Caco-2 (cell line): ENCODE measurements at regions not wholly inside any gene's neighbourhood (a gene's known extent, or its start where the extent isn't known, plus 50 kb on each side); places are given as distances from the start of the nearest gene placed in this dataset.
"Not testable (repeated sequence)": the region's sequence is repeated elsewhere in the genome, so short reads cannot be mapped to it uniquely, and the experiment has no call there.

ENCODE experiments used
- BruUV-seq: library from RNA; stranded (reverse); fragments of 400-500 nt; replicated peaks from 2 replicates; lab custom pipeline; 2021; lab: Mats Ljungman, UMichigan
- CTCF ChIA-PET: fragments of 300-600 bp; sonication (Branson Sonifier 250); formaldehyde crosslinking; loops from one replicate; lab custom pipeline; 2022; ENCODE audit warnings: antibody characterized with exemption; lab: Charles Lee
- POLR2A ChIA-PET: fragments of 300-600 bp; sonication (Branson Sonifier 250); formaldehyde crosslinking; loops from one replicate; lab custom pipeline; 2022; ENCODE audit warnings: antibody characterized with exemption; lab: Charles Lee
- DNase-seq, 2 experiments: peaks; one replicate each; pipeline versions ENCODE4 v3.0.0 to v3.0.0-alpha.2; 2020 to 2022
- H3K27me3 ChIP-seq: replicated peaks from 2 replicates; pipeline ENCODE4 v1.6.0; 2011; ENCODE audit warnings: low read length; ENCODE audit not compliant: control insufficient read depth, insufficient read depth
- H3K36me3 ChIP-seq: 2 replicates; pipeline ENCODE4 v1.5.1; 2011; ENCODE audit warnings: low read length; ENCODE audit not compliant: control insufficient read depth, insufficient read depth
- H3K4me1 ChIP-seq: fragments of 250-450 bp; sonication (Bioruptor Pico); 2 replicates; pipeline ENCODE4 v1.5.1; 2020; ENCODE audit warnings: mild to moderate bottlenecking
- H3K4me3 ChIP-seq: 2 replicates; pipeline ENCODE4 v1.5.1; 2011; ENCODE audit warnings: low read depth, mild to moderate bottlenecking, control low read depth, low read length
- H3K9me3 ChIP-seq: fragments of 250-450 bp; sonication (Bioruptor Pico); 2 replicates; pipeline ENCODE4 v1.5.1; 2020; ENCODE audit warnings: mild to moderate bottlenecking, moderate library complexity
- H3K27ac Mint-ChIP-seq: one replicate; pipeline ENCODE4 v1.8.0; 2022; ENCODE audit warnings: mixed read lengths; ENCODE audit not compliant: unreplicated experiment
- H3K27me3 Mint-ChIP-seq: one replicate; pipeline ENCODE4 v1.8.0; 2022; ENCODE audit warnings: mixed read lengths; ENCODE audit not compliant: insufficient read depth, unreplicated experiment
- H3K36me3 Mint-ChIP-seq: one replicate; pipeline ENCODE4 v1.8.0; 2022; ENCODE audit warnings: mild to moderate bottlenecking, mixed read lengths; ENCODE audit not compliant: insufficient read depth, unreplicated experiment
- H3K4me1 Mint-ChIP-seq: one replicate; pipeline ENCODE4 v1.8.0; 2022; ENCODE audit warnings: low read depth, mixed read lengths; ENCODE audit not compliant: unreplicated experiment
- H3K4me3 Mint-ChIP-seq: one replicate; pipeline ENCODE4 v1.8.0; 2022; ENCODE audit warnings: mild to moderate bottlenecking, moderate library complexity, mixed read lengths; ENCODE audit not compliant: unreplicated experiment
- H3K9me3 Mint-ChIP-seq: one replicate; pipeline ENCODE4 v1.8.0; 2022; ENCODE audit warnings: mixed read lengths; ENCODE audit not compliant: unreplicated experiment
- intact Hi-C: fragments of 100-400 bp; cut with micrococcal nuclease; formaldehyde crosslinking; loops from one replicate; pipeline ENCODE4 v1.10.0; 2022; ENCODE audit not compliant: unreplicated experiment

GRCh38 chr7:32669173-32669870 is 174.0 kb downstream of the AVL9 start:
- CTCF ChIA-PET, H3K9me3 ChIP-seq, DNase-seq, H3K36me3 Mint-ChIP-seq, H3K9me3 Mint-ChIP-seq, H3K36me3 ChIP-seq, BruUV-seq, H3K4me3 Mint-ChIP-seq, H3K4me3 ChIP-seq, H3K27me3 ChIP-seq, H3K27me3 Mint-ChIP-seq, intact Hi-C loops, POLR2A ChIA-PET: not testable (repeated sequence)
- H3K4me1 ChIP-seq, result peaks cover 13% of the 10 kb centered on the region
- peak overlapping the region; percentile 82 for H3K27ac Mint-ChIP-seq
- H3K4me1 Mint-ChIP-seq, result peaks cover 27% of the 10 kb centered on the region

- H3K4me1 ChIP-seq, result peaks cover 13% of the 10 kb centered on the region
- H3K27ac Mint-ChIP-seq, result peak overlapping the region; percentile 65
These were observed 173.3 kb downstream of the AVL9 start for GRCh38 chr7:32668387-32669097.

GRCh38 chr7:32667586-32667985 is 172.3 kb downstream of the AVL9 start:
- H3K27me3 ChIP-seq, H3K36me3 ChIP-seq, H3K4me3 ChIP-seq, CTCF ChIA-PET, H3K36me3 Mint-ChIP-seq, intact Hi-C loops, POLR2A ChIA-PET, BruUV-seq, H3K4me3 Mint-ChIP-seq, H3K9me3 Mint-ChIP-seq, H3K27me3 Mint-ChIP-seq, H3K9me3 ChIP-seq, H3K27ac Mint-ChIP-seq, DNase-seq: not testable (repeated sequence)
- peaks cover 27% of the 10 kb centered on the region for H3K4me1 Mint-ChIP-seq
- H3K4me1 ChIP-seq, result peaks cover 13% of the 10 kb centered on the region

More at GRCh38 chr7:32668387-32669097, 173.3 kb downstream of the AVL9 start:
- CTCF ChIA-PET, H3K9me3 Mint-ChIP-seq, H3K27me3 ChIP-seq, H3K36me3 ChIP-seq, intact Hi-C loops, DNase-seq, H3K27me3 Mint-ChIP-seq, POLR2A ChIA-PET, H3K4me3 ChIP-seq, BruUV-seq, H3K9me3 ChIP-seq, H3K4me3 Mint-ChIP-seq, H3K36me3 Mint-ChIP-seq: not testable (repeated sequence)
- peaks cover 27% of the 10 kb centered on the region for H3K4me1 Mint-ChIP-seq

GRCh38 chr7:32663805-32664211 is 168.5 kb downstream of the AVL9 start:
- H3K36me3 ChIP-seq, H3K9me3 ChIP-seq, H3K36me3 Mint-ChIP-seq, H3K27me3 ChIP-seq, H3K4me3 ChIP-seq, intact Hi-C loops, H3K4me1 ChIP-seq, POLR2A ChIA-PET, DNase-seq, CTCF ChIA-PET, H3K9me3 Mint-ChIP-seq, BruUV-seq, H3K27ac Mint-ChIP-seq, H3K4me3 Mint-ChIP-seq: not testable (repeated sequence)
- Mint-ChIP-seq H3K4me1 (peaks cover 11% of the 10 kb centered on the region), H3K27me3 (peaks cover 11% of the 10 kb centered on the region)

- BruUV-seq, H3K27me3 ChIP-seq, H3K9me3 ChIP-seq, intact Hi-C loops, H3K36me3 ChIP-seq, POLR2A ChIA-PET, H3K9me3 Mint-ChIP-seq, H3K4me3 ChIP-seq, H3K4me1 Mint-ChIP-seq, CTCF ChIA-PET, H3K4me1 ChIP-seq, H3K27ac Mint-ChIP-seq, H3K4me3 Mint-ChIP-seq, DNase-seq, H3K36me3 Mint-ChIP-seq: not testable (repeated sequence)
- peaks cover 11% of the 10 kb centered on the region for H3K27me3 Mint-ChIP-seq
These were observed 167.2 kb downstream of the AVL9 start for GRCh38 chr7:32662509-32662908.
